Inflammatory macrophage treated with lipopolysaccharide for 1 hour (primary cell): ENCODE measurements at regions not wholly inside any gene's neighbourhood (a gene's known extent, or its start where the extent isn't known, plus 50 kb on each side); places are given as distances from the start of the nearest gene placed in this dataset.
"Not testable (repeated sequence)": the region's sequence is repeated elsewhere in the genome, so short reads cannot be mapped to it uniquely, and the experiment has no call there.

Source experiments
- DNase-seq, 2 donors: peaks; one replicate each; pipeline ENCODE4 v3.0.0-alpha.2; 2020 to 2022

- no peak for DNase-seq
Measured at GRCh38 chr7:52472006-52472620, 563.3 kb upstream of the POM121L12 start.

DNA sequence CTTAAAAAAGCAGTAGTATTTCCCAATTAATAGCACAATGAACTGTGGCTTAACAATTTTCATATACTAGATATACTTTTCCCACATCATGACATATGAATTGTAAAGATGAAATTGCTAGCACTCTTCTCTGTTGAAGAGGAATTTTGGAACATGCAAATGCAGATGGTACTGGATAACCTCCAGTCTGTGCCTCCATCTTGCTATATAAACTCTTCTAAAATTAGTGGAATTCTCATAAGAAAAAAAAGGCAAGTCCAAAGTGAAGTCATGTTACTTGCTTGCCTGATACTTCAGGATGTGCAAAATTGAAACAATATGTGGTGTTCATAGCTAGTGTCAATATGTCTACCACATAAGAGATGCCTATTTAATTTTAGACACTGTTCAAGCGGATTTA lies 570.2 kb upstream of the POM121L12 start:
- DNase-seq, result no peak

DNA sequence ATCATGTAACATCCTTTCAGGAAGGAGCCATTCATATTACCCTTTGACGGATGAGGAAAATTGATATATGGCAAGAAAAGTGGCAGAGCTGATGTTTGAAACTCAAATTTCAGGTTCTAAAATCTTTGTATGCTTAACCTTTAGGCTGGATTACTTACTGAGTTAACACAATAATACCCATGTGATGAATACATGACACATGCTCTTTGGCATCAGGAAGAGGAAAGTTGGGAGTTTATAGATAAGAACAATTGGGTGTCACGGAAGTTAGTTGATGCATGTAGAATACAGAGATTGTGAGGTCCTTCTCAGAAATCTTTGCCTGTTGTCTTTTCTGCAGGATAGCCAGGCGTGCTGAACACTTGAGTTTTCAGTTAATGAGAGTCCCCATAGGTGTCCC lies 572.1 kb upstream of the POM121L12 start:
- DNase-seq, result no peak

GRCh38 chr7:52462474-52462873 lies 573.0 kb upstream of the POM121L12 start:
- no peak for DNase-seq

DNA sequence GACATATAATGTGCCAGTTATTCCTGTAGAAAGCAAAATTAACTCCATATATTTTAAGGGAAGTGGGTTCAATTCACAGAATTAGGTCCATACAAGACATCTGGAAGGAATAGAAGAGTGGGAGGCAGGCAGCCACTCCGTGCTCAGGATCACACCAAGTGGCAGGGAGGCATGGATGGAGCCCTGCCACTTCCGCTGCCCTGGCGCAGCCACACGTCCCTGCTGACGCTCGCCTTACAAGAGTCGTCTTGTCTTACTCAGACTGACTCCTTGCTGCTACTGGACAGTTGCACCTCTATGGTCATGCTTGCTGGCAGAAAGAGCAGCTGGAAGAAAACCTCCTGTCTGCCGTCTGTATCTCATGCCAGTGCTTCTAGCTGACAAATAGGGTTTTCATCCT lies 579.9 kb upstream of the POM121L12 start:
- no peak for DNase-seq

DNA sequence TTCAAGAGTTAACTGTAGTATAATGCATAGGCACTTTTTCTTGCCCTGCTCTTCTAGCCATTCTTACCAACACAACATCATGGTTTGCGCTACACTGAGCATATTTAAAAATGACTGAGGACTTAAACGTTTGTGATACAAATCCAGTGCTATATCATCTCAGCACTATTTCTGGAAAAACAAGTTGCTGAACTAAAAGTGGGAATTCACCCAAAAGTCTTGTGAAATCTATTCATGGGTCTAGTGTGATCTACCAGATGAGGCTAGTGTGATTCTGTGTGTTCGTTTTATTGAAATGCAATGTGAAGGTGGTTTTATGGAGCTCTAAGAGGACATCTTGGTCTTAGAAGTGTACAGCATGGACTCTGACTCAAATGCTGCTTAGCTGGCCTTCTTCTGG lies 584.6 kb upstream of the POM121L12 start:
- no peak for DNase-seq

GRCh38 chr7:52447581-52448180 lies 587.8 kb upstream of the POM121L12 start:
- no peak for DNase-seq

DNA sequence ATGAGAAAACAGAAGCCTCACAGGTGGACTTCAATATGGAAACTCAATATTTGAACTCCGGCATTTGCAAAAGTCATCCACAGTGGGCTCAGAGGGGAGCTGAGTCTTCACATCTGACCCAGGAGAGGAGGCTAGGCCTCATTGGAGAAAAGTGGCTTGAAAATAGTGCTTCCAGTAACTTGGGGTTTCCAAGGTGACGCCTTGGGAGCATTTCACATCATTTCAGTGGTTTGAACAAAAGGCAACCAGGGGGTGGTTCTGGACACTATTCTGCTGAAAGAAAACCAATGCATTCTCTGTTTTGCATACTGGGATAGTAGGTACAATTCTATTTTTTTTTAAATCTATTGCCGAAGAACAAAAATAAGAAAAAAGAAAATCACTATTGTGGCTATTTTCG lies 599.2 kb upstream of the POM121L12 start:
- DNase-seq, result no peak

DNA sequence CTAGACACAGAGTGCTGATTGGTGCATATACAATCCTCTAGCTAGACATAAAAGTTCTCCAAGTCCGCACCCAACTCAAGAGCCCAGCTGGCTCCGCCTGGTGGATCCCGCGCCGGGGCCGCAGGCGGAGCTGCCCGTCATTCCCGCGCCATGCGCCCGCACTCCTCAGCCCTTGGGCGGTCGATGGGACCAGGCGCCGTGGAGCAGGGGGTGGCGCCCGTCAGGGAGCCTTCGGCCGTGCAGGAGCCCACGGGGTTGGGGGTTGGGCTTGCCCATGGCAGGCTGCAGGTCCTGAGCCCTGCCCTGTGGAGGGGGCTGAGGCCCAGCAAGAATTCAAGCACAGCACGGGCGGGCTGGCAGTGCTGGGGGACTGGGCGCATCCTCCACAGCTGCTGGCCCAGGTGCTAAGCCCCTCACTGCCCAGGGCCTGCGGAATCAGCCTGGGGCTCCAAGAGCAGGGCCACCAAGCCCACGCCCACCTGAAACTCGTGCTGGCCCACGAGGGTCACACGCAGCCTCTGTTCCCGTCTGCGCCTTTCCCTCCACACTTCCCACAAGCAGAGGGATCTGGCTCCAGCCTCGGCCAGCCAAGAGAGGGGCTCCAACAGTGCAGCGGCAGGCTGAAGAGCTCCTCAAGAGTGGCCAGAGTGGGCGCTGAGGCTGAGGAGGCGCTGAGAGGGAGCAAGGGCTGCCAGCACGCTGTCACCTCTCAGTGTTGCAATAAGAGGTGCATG lies 604.2 kb upstream of the POM121L12 start:
- DNase-seq, result no peak

- no peak for DNase-seq
Measured at GRCh38 chr7:52423251-52423650, 612.2 kb upstream of the POM121L12 start.

DNA sequence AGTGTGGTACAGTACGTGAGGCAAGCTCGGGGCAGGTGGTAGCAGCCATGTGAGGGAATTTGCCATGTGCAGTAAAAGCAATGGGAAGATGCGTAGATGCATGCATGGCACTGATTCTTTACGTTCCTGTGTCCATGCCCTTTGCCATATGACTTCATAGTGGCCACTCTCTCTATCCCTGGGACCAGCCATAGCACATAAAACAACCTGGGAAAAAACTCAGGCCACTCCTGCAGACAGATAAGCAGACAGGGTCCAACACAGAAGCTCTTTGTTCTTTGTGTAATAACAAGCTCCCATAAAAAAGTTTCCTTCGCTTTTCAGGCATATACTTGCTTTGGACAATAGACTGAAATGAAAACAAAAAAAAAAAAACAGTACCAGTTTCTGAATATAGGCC lies 622.4 kb upstream of the POM121L12 start:
- no peak for DNase-seq

DNA sequence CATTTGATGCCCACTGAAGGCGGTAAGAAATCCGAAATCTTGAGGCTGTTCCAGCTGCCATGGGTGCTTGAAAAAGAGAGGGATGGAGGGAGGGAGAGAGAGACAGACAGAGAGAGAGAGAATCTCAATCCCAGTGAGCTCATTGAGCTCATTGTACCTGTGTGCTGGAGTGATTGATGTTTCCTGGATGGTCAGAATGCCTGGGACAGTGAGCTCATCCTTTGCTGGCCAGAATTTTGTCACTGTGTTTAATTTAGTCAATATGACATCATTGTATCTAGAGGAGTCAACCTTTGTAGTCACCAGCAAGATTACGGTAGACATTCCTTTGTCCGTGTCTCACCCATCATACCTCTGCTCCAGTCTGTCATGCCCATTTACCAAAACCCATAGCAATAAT lies 625.4 kb upstream of the POM121L12 start:
- DNase-seq, result no peak

GRCh38 chr7:52406808-52407207 lies 628.6 kb upstream of the POM121L12 start:
- DNase-seq, result no peak

GRCh38 chr7:52382731-52383130 lies 652.7 kb upstream of the POM121L12 start:
- no peak for DNase-seq

- no peak for DNase-seq
Measured at GRCh38 chr7:52369922-52370321, 665.5 kb upstream of the POM121L12 start.

DNA sequence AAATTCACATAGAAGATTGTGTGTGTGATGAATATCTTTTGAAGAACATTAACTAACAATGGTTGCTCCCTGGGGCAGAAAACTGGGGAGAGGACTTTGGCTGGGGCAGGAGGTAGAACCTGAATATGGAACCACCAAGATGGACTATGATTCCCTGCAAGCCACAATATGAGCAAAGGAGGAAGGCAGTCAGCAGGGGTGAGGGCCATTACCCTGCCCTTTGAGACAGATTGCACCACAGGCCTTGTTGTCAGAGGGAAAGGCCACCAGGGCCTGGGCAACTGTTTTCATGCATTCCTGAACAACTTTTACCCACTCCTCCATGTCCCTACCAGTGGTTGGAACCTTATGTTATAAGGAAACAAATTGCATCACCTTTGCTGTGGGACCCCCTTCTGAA lies 670.1 kb upstream of the POM121L12 start:
- no peak for DNase-seq

DNA sequence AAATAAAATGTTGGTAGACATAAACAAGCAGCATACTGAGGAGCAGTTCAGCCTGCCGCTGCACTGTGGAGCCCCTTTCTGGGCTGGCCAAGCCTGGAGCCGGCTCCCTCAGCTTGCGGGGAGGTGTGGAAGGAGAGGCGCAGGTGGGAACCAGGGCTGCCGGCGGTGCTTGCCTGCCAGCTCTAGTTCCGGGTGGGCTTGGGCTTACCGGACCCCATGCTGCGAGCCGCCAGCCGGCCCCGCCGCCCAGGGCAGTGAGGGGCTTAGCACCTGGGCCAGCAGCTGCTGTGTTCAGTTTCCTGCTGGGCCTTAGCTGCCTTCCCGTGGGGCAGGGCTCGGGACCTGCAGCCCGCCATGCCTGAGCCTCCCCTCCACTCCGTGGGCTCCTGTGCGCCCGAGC lies 672.9 kb upstream of the POM121L12 start:
- no peak for DNase-seq

DNA sequence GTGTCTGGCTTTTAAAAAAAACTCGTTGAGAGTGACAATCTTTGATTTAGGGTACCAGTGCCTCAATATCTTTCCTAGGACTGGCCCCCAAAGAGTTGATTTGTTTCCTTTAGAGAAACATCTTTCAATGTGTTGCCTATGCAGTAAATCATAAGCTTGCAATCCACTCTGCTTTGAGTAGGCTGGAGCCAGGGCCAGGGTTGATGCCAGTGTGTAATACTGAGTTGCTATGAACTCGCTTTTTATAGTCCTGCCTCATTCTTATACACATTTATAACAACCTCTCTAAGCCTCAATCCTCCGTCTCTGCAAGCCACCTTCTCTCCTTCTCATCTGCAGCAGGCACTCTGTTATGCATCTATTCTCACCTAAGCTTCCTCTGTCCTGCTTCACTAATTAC lies 674.9 kb upstream of the POM121L12 start:
- DNase-seq, result no peak

- DNase-seq, result no peak
Measured at GRCh38 chr7:52355053-52355452, 680.4 kb upstream of the POM121L12 start.

GRCh38 chr7:52352013-52352981 lies 683.1 kb upstream of the POM121L12 start:
- DNase-seq, result no peak

GRCh38 chr7:52344015-52344414 lies 691.4 kb upstream of the POM121L12 start:
- DNase-seq, result no peak

- no peak for DNase-seq
Measured at GRCh38 chr7:52340067-52340466, 695.4 kb upstream of the POM121L12 start.

GRCh38 chr7:52328328-52328727 lies 707.1 kb upstream of the POM121L12 start:
- DNase-seq, result not testable (repeated sequence)
